HG03066 (cell line): ENCODE measurements at regions not wholly inside any gene's neighbourhood (a gene's known extent, or its start where the extent isn't known, plus 50 kb on each side); places are given as distances from the start of the nearest gene placed in this dataset.
A peak's percentile ranks its signal among the peaks of the same experiment; 100 is the strongest.

ENCODE experiments used
- ATAC-seq: cut with Tn5 transposase; IDR thresholded peaks from one replicate; pipeline ENCODE4 v1.9.1; 2021; ENCODE audit warnings: low read depth; ENCODE audit not compliant: unreplicated experiment

GRCh38 chr1:83615370-83615769 is 383.6 kb downstream of the TTLL7 start:
- no peak for ATAC-seq

DNA sequence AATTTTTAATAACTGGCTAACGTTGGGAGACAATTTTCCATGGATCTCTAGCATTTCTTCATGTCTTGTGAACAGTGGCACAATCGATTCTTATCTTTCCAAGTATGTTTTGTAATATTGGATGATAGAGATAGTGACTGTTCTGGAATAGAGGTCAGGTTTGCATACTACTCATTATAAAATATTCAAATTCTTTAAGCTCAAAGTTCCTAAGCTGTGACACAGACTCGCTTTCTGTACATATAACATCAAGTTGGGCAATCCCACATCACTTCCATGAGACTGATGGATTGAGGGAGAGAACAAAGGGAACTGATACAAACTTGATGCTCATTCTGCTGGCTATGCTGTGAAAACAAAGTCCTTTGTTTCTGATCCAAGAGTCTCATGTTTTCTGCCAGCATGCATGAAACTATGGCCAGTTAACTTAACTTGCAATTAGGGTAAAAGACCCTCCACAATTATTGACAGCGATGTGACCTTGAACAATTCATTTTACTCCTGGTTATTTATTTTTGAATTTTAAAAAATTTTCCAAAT is 392.4 kb downstream of the TTLL7 start:
- ATAC-seq, result no peak

DNA sequence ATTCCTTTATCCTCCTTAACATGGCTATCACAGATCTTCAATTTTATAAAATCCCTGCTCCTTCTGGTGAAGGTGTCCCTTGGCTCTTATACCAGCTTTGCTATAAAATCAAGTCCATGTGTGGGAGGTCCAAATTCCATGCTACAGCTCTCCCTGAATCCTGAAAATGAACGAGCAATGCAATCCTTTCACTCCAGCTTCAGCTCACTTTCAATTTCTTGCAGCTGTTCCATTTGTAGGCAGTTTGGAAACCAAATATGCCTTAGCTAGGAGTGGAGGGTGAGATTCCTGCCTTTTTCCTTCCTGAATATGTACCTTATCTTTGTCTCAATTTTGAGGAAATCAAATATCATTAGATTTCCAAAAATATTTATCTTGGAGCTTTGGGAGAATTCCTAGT is 402.6 kb downstream of the TTLL7 start:
- no peak for ATAC-seq

GRCh38 chr1:83593073-83593472 is 405.9 kb downstream of the TTLL7 start:
- ATAC-seq, result no peak

GRCh38 chr1:83588140-83588539 is 410.8 kb downstream of the TTLL7 start:
- no peak for ATAC-seq

GRCh38 chr1:83583351-83584014 is 415.4 kb downstream of the TTLL7 start:
- no peak for ATAC-seq

GRCh38 chr1:83581747-83582146 is 417.2 kb downstream of the TTLL7 start:
- no peak for ATAC-seq

- ATAC-seq, result peak; percentile 44
Observed at GRCh38 chr1:83574791-83575190, 424.1 kb downstream of the TTLL7 start.

GRCh38 chr1:83573776-83574175 is 425.2 kb downstream of the TTLL7 start:
- no peak for ATAC-seq

DNA sequence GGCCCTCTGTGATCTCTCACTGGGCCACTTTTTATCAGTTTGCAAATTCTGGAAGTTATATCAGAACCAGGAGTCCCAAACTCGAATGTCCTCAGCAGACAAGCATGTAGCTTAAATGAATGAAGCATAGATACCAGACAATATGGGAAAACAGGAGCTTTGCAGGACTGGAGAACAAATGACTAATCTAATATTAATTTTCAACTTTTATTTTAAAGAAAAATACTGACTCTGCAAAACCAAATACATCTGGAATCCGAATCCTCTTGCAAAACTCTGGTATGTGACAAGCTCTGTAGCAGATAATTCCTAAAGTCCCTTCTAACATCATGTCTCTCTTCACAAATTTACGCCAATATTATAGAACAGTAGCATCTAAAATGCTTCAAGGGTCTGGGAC is 427.4 kb downstream of the TTLL7 start:
- ATAC-seq, result no peak

- no peak for ATAC-seq
Observed at GRCh38 chr1:83561346-83561745, 437.6 kb downstream of the TTLL7 start.

- peak; percentile 31 for ATAC-seq
Observed at GRCh38 chr1:83559129-83559840, 439.6 kb downstream of the TTLL7 start.

DNA sequence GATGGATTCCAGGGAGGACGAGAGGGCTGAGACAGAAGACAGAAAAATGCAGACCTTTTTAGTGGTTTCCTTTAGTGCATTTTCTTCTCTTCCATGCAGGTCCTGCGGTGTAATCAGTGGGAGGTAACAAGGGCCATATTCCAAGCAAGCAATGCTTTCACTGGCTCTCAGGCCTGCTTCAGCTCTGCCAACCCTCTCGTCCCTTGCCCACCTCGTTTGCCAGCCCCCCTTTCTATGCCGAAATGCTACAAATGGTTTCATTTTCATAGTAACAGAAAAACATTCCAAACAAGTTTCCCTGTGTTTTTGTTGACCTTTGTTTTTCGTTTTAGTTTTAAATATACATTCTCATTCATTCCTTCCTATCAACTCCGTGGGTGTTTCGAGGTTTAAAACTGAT is 443.1 kb downstream of the TTLL7 start:
- no peak for ATAC-seq

GRCh38 chr1:83554174-83554573 is 444.8 kb downstream of the TTLL7 start:
- no peak for ATAC-seq

- ATAC-seq, result no peak
Observed at GRCh38 chr1:83552820-83553219, 446.1 kb downstream of the TTLL7 start.

- no peak for ATAC-seq
Observed at GRCh38 chr1:83548311-83548710, 450.6 kb downstream of the TTLL7 start.

DNA sequence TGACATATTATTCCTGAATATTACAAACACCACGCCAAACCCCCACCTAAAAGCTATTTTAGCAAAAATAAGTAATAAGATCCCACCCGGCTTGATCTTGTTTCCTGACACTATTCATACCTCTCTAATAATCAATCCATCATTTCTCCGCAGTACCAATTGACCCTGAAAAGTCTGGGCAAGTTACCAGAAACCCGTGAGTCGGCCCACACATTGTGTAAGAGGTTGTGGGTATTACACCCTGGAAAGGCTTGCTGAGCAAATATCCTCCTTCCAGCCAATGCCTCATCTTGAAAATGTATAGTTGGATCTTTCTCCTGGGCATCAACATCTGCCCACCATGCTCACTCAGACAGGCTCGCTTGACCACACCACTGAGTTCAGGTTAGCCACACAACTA is 451.0 kb downstream of the TTLL7 start:
- no peak for ATAC-seq

- ATAC-seq, result no peak
Observed at GRCh38 chr1:83546874-83547273, 452.1 kb downstream of the TTLL7 start.

GRCh38 chr1:83545066-83545862 is 453.7 kb downstream of the TTLL7 start:
- no peak for ATAC-seq

DNA sequence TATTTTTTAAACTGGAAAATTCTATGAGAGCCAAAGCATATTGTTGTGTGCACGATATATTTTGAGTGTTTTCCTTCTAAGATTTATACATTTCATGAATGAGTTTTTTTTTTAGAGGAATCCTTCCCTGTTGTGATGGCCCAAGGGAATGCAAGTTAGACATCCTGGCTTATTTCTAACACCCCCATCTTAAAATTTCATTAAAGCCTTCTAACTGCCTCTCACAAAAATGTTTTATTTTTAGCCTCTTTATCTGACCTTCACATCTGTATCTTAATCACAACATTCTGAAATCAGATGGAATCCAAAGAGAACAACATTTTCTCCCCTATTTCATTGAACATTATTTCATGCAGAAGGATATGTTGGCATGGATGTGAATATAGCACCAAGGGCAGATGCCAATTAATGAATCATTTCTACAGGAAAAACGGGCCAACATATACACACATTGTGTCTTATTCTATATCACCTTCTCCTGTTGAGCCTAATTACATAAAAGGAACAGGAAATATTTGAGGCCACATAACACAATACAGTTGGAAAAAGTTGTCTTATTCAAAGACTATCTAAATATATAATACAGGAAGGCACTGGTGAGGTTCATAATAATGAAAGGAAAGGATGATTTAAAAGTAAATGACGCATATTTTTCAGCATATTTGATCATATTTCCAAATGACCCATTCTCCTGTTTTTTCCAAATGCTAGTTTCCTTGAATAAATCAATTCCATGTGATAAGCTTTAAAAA is 455.5 kb downstream of the TTLL7 start:
- no peak for ATAC-seq
